Embryonic facial prominence (tissue), 1 donor: ENCODE measurements at regions not wholly inside any gene's neighbourhood (a gene's known extent, or its start where the extent isn't known, plus 50 kb on each side); places are given as distances from the start of the nearest gene placed in this dataset.

Experiments
- DNase-seq: peaks from one replicate; pipeline ENCODE4 v3.0.0-alpha.2; 2016; ENCODE audit errors: extremely low spot score

DNA sequence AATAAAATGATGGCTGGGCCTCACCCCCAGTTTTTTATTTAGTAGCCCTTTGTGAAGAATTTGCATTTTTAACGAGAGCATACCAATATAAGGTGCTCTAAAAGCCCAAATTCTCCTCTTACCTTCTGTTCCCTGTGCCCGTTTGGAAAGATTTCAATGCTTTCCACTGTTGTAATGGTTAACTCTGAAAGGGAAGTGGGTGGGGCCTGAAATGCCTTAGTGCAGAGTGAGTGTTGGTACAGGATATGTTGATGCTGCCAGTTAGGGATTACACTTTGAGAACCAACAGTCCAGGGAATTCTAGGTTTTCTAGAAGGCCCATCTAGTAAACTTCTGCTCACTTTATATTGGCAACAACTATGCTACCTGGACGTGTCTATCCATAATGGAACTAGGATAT lies 562.7 kb upstream of the NRSN1 start:
- DNase-seq: no peak

DNA sequence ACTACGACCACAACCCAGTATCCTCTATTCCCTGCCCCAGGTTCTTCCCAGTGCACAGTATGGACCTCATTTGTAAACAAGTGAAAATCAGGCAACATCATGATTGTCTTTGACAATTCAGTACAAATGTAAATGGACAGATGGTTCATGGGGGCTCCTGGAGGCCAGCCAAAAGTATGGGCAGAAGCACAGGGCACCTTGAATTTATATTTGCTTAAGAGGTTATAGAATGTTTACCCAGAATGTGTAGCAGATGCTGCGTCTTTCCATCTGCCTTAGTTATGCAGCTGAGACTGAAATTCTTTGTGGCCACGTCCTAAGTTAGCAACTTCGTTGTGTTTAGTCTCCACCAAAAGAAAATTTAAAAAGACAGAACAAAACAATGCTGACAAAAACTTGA lies 559.6 kb upstream of the NRSN1 start:
- DNase-seq: no peak

DNA sequence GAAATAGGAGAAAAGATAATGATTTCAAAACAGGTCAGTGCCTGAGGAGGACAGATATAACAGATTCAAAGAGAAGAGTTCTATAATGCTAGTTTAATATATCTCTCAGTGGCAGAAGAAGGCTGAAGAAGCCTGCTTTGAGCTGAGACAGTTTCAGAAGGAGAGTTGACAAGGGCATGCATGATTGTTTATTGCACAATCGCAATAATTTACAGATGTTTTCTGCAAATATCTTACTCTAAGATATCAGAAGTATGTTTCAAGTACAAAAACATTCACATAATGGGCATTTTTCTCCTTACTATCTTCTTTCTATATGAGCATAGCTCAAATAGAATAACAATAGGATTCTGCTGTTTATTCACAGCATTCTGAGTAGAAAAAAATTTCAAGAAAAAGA lies 557.7 kb upstream of the NRSN1 start:
- DNase-seq: no peak

DNA sequence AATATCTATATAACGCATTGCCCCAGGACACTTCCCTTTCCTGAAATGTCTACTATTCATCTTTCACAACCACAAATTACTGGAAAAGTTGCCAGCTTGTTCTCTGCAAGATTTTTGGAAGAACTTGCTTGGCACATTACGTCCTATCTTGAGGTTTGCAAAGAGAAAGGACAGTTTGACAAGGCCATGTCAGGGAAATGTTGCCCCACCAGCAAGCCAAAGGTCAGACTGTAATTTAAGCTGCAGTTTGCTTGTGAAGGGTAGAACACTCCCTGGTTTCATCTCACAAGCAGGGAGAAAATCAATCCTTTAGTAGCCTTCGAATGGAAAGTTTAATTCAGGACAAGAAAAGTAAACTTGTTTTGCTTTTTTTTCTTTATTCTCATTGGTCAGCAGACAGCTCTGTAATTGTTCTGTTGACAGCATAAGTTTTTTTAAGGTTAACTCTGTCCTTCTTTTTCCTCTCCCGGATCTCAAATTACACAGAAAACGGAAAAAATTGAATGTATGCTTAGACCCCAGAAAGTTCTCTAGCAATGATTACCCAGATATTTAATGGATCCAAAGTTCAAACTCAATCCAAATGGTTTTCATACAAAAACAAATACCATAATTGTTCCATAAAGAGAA lies 541.8 kb upstream of the NRSN1 start:
- no peak for DNase-seq

DNA sequence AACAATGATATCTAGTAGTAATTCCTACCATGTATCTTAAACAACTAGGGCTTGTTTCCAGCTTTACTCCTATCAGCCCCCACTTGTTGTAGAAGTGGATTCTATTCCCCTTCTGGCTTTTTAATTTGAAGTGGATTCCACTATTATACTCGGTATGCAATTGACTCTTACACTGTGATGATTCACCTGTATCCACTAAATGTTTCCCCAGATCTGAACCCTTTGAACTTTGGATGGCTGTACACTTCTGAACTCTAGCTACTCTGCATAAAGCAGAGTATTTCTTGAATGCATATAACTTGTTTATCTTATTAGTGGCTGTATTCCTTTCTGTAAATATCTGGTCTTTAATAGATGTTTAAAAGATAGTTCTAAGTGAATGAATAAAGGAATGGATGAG lies 538.4 kb upstream of the NRSN1 start:
- DNase-seq: no peak

DNA sequence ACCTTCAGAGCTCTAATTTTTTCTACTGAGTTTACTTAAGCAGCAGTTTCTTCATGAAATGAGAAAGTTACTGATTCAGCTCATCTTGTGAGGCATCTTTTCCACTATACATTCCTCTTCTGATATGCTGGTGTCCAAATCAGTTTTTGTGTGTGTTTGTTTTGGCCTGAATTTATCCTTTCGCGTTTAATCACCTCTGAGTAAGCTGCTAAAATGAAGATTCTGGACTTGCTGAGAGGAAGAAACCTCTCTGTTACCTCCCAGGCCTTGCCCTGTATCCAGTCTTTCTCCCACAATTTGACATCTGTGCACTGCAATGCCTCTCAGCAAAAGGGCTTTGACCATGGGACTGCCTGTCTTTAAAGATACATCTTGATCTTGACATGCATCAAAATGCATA lies 536.2 kb upstream of the NRSN1 start:
- no peak for DNase-seq

DNA sequence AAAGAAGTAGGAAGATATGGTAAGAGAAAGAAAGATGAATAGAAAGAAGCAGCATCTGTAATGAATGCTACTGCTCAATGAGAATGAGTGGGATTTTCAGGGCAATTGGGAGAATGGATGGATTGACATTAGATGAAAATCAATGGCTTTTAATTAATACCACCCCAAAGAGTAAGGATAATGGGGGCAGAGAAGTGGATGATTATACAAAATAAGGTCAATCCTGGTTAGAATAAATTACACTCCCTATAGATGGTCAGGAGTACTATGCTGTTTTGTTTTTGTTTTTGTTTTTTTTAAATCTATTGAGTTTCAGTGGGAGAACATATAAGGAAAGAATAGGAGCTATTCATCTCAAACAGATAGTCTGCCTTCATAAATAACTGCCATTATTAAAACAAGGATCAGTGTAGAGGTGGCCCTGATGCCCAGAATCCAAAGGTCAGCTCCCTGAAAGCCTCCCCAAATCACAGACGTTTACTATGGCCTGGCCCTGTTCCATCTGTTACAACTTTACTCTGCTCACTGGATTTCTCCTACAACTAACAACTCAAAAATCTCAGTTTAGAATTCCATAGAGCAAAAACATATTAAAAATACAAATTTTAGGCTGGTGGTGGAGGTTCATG lies 535.4 kb upstream of the NRSN1 start:
- DNase-seq: no peak

DNA sequence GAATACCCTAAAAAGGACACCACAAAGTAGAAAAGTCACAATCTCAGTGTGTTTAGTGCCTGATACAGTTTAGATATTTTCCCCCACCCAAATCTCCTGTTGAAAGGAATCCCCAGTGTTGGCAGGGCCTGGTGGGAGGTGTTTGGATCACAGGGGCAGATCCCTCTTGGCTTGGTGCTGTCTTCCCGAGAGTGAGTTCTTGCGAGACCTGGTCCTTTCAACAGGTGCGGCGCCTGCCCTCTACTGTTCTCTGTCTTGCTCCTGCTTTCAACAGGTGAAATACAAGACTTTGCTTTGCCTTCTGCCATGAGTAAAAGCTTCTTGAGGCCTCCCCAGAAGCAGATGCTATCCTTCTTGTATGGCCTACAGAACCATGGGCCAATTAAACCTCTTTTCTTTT lies 534.3 kb upstream of the NRSN1 start:
- no peak for DNase-seq

DNA sequence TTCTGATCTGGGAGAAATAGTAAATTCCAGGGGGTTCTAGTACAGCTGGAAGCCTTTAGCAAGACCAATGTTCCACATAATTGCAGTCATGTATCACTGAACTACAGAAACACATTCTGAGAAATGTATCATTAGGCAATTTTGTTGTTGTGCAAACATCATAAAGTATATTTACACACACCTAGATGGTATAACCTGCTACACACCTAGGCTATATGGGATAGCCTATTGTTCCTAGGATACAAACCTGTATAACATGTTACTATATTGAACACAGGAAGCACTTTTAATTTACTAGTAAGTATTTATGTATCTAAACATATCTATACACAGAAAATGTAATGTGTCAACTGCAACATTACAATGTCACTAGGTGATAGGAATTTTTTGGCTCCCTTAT lies 525.9 kb upstream of the NRSN1 start:
- DNase-seq: no peak

DNA sequence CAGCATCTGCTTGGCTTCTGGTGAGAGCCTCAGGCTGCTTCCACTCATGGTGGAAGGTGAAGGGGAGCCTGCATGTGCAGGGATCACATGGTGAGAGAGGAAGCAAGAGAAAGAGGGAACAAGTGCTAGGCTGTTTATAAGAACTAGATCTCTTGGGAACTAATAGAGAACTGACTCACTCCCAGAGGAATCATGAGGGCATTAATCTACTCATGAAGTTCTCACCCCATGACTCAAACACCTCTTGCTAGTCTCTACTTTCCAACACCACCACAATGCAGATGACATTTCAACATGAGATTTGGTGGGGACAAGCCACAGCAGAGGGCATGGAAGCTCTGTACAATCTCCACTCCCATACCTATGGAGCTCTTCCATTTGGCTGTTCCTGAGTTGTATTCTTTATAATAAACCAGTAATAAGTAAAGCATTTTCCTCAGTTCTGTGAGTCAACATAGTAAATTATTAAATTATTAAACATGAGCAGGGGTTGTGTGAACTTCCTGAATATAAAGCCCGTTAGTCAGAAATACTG lies 524.1 kb upstream of the NRSN1 start:
- DNase-seq: no peak

DNA sequence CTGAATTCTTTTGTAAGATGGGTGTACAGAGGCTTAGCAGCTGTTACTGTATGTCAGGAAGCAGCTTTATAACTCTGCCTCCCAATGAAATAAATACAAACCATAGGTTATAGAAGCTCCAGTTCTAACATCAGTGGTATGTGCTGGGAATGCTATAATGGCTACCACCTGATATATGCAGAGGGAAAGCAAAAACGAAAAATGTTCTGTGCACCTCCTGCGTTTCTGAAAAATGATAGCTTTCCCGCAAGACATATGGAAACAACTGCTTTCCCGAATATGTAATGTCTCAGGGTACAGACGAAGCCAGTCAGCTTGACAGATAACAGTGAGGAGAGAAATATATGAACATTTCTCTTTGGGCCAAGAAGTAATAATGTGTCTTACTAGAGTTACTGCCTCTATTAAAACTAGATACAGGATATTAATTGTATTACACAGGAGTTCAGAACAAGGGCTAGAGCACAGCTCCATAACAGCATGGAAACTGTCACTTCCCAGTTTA lies 517.0 kb upstream of the NRSN1 start:
- peak; percentile 29 for DNase-seq

DNA sequence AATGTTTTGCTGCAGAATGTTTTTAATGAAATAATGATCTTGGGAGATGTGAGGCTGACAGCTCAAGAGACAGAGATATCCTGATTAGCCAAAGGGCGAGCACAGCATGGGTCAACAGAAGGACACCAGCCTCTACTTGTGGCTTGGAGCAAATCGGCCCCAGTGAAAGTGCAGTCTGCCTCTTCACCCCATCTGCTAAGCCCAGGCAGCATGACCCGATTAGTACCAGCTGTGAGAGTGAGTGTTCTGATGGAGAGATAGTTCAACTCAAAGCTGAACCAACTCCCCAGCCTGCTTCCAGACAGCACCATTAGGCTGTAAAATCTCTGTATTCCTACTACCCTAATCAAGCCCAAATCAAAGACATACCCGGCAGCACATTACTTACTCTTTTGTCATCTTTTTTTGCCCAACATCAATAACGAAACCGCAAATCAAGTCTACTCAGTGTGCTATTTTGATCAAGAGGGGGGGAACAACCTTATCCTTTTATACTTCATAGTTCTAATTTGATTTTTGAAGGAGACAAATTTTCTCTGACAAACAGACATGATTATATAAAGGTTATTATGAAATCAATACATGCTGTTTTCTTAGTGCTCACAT lies 514.1 kb upstream of the NRSN1 start:
- no peak for DNase-seq

DNA sequence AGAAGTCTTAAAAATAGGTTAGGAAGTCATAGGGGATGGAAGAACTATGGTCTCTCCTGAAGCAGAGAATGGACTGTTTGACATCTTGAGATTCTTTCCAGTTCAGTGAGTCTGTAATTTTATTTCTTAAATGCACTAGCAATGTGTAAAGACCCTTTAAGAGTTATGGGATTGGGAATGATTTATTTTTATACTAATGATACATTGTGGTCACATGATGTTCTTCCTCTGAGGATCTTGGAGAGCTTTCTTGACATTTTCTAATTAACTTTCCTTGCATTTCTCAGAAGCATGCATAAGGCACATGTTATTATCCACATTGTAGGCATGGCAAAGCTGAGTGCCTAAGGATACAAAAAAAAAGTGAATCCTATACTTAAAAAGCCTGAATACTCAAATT lies 507.6 kb upstream of the NRSN1 start:
- DNase-seq: no peak

DNA sequence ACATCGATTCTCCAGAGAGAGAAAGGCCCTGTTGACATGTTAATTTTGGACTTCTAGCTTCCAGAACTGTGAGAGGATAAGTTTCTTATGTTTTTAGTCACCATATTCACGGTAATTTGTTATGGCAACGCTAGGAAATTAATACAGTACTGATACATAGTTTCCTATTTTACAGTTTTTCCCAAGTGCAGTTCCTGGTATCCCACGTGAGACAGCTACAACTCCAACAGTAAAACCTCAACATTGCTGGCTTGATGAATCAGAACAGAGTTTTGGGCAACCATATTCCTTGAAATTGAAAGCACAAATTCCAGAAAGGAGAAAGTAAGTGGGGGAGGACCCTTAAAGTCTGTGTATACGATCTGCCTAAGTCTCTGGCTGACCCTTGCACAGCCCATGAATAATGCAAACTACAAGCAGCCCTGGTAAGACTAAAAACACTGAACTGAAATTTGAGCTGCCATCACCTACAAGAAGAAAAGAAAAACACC lies 505.1 kb upstream of the NRSN1 start:
- DNase-seq: peak; percentile 30

DNA sequence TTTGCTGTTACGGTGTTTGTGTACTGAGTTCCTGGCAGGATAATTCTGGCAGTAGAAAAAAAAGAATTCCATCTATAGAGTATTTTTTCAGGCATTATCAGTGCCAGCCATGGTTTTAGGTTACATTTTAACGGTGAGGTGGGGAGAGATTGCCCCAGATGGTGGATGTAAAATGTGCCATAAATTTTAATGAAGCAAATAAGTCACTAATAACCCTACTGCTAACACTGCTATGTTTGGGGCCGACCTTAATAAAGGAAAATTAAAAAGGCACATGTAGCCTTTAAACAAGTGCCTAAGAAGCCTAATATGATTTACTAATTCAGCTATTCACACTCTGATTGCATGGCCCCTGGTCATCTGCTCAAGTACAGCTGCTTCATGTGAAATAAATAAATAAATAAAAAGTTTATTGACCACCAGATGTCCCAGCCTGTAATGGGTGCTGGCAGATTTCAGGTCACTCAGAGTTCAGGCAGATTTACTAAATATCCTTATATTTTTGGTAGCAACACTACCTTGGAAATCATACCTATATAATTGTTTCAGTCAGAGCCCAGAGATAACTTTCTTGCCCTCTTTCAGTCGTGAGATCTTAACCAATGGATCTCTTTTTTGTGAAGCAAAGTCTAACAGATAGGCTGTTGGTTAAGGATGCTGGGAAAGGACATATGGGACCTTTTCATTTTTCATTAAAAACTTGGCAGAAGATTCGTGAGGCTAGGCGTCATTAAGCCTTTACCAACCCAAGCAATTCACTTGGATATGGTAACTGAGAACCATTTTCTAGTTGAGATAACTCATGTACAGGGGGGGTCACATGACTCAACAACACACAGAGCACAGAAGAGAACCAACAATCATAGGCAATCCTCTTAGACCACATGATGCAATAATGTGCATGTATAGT lies 495.0 kb upstream of the NRSN1 start:
- DNase-seq: no peak

DNA sequence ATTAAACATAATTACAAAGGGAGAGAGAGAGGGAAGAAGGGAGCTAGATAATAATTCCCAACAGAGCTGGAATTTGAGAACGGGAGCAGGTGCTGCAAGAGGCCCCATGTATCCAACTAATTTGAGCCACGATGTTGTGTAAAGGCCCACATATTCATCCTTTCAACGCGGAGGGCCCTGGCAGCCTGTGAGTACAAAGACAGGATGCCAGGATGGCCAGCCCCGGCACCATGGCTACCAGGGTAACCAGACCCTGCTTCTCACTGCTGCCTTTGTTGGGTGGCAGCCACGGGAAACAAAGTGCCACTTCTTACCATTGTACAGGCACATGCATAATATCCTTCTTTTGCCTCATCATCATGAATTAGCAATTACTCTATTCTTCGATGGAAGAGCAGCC lies 492.0 kb upstream of the NRSN1 start:
- no peak for DNase-seq

DNA sequence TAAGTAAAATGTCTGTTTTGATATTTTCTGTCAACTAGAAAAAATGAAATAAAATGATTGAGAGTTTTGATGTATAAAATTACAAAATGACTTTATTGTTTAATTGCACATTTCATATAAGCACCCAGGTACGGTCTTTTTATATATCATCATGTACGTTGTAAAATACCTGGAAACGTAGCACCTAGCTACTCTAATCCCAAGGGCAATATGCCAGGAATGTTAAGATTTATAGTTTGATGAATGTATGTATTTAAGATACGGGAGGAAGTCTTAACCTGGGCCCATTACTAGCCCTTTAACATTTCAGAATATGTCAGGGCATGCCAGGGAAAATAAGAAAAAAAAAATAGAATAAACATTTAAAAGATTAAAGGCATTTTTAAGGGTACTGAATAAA lies 490.9 kb upstream of the NRSN1 start:
- no peak for DNase-seq

DNA sequence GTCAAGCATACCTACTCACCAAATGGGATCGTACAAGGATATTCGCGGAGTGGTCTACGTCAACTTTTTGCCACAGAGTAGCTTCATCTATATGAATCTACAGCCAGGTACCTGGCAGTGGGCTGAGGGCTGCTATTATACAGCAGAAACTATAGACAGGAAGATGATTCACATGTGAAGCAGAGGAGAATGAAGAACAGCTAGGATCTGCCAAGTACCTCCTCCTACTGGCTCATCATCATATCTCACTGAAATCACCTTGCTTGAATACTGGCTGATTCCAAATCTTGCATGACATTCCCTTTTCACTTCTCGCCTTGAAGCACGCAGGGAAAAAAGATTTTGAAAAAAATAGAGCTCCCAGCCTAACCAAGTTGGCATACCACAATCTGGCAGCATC lies 488.7 kb upstream of the NRSN1 start:
- DNase-seq: no peak

DNA sequence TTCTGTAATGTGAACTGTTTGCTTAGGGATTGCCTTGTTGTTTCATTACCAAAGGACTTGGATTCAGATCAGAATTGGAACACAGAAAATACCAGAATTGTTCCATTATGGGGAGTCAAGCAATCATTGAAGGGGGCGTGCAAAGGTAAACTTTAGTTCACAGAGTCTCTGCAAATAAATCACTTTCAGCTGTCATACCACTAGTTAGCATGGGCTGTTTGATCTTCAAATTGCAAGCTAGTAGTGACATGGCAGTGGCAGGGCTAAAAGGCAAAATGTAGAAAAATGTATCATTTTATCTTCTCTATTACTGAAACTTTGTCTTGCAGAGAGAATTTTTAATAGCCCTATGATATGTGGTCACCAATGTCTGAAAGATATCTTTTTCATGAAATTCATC lies 483.2 kb upstream of the NRSN1 start:
- no peak for DNase-seq

DNA sequence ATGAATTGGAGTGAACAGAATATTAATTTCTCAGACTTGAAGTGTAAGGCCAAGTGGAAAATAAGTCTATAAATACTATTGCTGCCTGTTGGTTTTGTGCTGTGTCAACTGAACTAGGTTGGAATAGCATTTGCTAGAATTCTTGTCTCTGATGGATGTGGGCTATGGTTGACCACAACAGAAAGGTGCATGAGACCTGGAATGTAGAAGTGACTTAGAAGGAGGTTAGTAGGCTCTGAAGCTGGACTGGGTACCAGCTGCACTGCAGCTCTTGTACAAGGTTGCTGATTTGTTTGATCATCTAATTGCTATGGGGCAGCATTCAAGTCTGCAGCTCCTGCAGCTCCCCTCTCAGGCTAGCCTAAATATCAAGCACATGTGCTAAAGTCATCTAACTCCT lies 479.0 kb upstream of the NRSN1 start:
- DNase-seq: no peak

DNA sequence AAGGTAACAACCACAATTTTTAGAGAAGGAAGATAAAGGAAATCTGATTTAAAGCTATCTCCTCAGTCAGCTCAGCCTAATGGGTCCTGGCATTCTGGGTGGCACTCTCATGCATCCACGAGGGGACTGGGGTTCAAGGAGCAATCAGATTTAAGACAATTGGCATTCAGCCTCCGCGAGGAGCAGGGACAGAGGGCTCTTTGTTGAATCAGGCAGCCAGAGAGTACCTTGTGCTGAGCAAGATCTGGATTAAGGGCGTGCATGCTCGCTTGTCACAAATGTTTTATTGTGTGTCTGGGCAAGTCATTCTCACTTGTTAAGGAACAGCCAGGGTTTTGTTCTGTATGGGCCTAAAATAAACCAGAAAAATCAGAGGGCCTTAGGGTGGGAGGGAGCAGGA lies 475.3 kb upstream of the NRSN1 start:
- DNase-seq: no peak

DNA sequence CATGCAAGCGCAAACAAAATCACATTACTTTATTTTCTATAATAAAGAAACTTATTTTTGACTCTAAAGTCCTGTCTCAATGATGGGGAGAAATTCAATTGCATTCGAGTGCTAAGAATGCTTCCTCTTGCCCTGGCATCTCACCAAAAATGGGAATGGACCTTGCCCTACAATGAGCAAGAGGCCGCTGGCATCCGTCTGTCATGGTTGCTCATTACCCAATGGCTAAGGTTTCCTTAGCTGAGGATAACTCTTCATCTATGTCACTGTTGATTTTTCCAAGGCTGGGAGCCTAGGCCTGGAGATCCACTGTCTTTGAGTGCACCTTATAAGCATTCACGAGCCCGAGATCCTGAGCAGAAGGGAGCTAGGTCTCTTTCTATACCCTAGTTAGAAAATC lies 471.3 kb upstream of the NRSN1 start:
- DNase-seq: no peak
